ENCODE measurements at regions not wholly inside any gene's neighbourhood (a gene's known extent, or its start where the extent isn't known, plus 50 kb on each side); places are given as distances from the start of the nearest gene placed in this dataset.
A peak's percentile ranks its signal among the peaks of the same experiment; 100 is the strongest.
"Not testable (repeated sequence)": the region's sequence is repeated elsewhere in the genome, so short reads cannot be mapped to it uniquely, and the experiment has no call there.

- H3K27me3 ChIP-seq, DNase-seq, H3K4me3 ChIP-seq, FAIRE-seq, H3K4me1 ChIP-seq, H3K27ac ChIP-seq, H3K36me3 ChIP-seq, ATAC-seq, H3K9me3 ChIP-seq: not testable (repeated sequence)
- intact Hi-C loops (cut with DNase I) = loop anchor here in 1 of 3 donors (10.0 kb wide), 1 partner anchor 120 kb away; no protein-coding TSS in a partner anchor
- WGBS, 2 donors = 62 to 78% methylated on average over 3 to 4 of the region's 10 CpGs
Measured at GRCh38 chr14:105704492-105704891, 178.1 kb downstream of the TMEM121 start.

DNA sequence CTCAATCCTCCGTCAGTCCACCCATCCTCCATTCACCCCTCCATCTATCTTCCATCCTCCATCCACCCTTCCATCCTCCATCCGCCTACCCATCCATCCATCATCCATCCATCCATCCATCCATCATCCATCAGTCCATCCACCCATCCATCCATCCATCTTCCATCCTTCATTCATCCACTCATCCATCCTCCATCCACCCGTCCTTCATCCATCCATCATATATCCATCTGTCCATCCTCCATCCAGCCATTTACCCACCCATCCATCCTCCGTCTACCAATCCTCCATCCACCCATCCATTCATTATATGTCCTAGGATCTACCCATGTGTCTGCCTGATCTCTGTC lies 179.1 kb downstream of the TMEM121 start:
- H3K4me3 ChIP-seq, FAIRE-seq, H3K27ac ChIP-seq, H3K36me3 ChIP-seq, H3K4me1 ChIP-seq, H3K27me3 ChIP-seq, H3K9me3 ChIP-seq, ATAC-seq, DNase-seq: not testable (repeated sequence)
- 51 to 69% methylated on average over 4 of the region's 4 CpGs for WGBS, 2 donors
- intact Hi-C loops (cut with DNase I) = loop anchor here (5.0 to 10.0 kb wide), 2 partner anchors 118 to 121 kb away; no protein-coding TSS in a partner anchor

DNA sequence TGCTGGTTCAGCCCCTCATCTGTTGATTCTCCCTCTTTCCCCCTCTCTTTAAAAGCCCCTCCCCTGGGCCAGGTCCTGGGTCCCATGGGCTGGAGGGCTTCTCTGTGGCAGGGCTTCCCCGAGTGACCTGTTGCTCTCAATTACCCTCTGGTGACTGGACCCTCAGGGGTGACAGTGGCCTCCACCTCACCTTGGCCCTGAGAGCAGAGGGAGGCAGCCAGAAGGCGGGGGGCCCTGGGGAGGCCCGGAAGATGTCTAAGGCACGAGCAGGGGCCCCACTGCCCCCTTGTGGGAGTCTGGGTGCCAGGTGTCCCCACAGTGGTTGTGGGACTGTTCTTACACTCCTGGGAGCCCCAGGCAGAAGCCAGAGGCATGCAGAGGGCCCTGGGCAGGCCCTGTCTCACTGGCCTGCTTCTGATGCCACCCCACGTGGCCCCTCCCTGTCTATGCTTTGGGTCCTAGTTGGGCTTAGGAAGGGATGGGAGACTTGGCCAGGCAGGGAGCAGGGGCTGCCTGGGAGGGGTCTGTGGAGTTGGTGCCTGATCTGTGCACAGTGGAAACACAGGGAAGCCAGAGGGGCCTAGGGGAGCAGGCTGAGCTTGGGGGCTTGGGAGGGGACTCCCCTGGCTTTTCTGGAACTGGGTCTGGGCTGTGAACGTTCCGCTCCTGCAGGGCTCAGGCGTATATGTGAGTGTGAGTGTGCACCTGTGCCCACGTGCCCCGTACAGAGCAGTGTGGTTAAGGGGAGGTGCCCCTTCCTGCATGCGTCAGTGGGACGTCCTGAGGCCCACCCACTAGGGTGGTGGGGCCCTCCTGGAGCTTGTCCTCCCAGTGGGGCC lies 179.7 kb downstream of the TMEM121 start:
- not testable (repeated sequence) for H3K36me3 ChIP-seq, H3K27me3 ChIP-seq, H3K4me3 ChIP-seq, H3K27ac ChIP-seq, H3K9me3 ChIP-seq, H3K4me1 ChIP-seq, FAIRE-seq, ATAC-seq
- intact Hi-C loops (cut with DNase I) = loop anchor here (5.0 to 10.0 kb wide), 2 partner anchors 119 to 121 kb away; no protein-coding TSS in a partner anchor
- DNase-seq = peak in 2 of 6 donors; percentile 39 to 47
- 41 to 56% methylated on average over 10 to 11 of the region's 12 CpGs for WGBS, 2 donors

- not testable (repeated sequence) for H3K27me3 ChIP-seq, FAIRE-seq, H3K4me1 ChIP-seq, DNase-seq, H3K9me3 ChIP-seq, H3K36me3 ChIP-seq, H3K4me3 ChIP-seq, ATAC-seq, H3K27ac ChIP-seq
- intact Hi-C loops (cut with DNase I) = loop anchor here (5.0 to 10.0 kb wide), 2 partner anchors 119 to 122 kb away; no protein-coding TSS in a partner anchor
- WGBS, 2 donors = 48 to 54% methylated on average over 4 to 5 of the region's 8 CpGs
Measured at GRCh38 chr14:105706701-105707019, 180.3 kb downstream of the TMEM121 start.

GRCh38 chr14:105707099-105707498 lies 180.7 kb downstream of the TMEM121 start:
- peak in 2 of 6 donors; percentile 59 to 82 for DNase-seq
- H3K36me3 ChIP-seq, H3K4me1 ChIP-seq, FAIRE-seq, H3K4me3 ChIP-seq, ATAC-seq, H3K9me3 ChIP-seq, H3K27ac ChIP-seq, H3K27me3 ChIP-seq: not testable (repeated sequence)
- WGBS, 2 donors = 65 to 78% methylated on average over 20 to 23 of the region's 23 CpGs
- intact Hi-C loops (cut with DNase I) = loop anchor here (5.0 to 10.0 kb wide), 2 partner anchors 120 to 122 kb away; no protein-coding TSS in a partner anchor

GRCh38 chr14:105707723-105708151 lies 181.4 kb downstream of the TMEM121 start:
- peak in 1 of 6 donors; percentile 36 for DNase-seq
- WGBS, 2 donors = 65 to 77% methylated on average over 18 of the region's 18 CpGs
- not testable (repeated sequence) for FAIRE-seq

DNA sequence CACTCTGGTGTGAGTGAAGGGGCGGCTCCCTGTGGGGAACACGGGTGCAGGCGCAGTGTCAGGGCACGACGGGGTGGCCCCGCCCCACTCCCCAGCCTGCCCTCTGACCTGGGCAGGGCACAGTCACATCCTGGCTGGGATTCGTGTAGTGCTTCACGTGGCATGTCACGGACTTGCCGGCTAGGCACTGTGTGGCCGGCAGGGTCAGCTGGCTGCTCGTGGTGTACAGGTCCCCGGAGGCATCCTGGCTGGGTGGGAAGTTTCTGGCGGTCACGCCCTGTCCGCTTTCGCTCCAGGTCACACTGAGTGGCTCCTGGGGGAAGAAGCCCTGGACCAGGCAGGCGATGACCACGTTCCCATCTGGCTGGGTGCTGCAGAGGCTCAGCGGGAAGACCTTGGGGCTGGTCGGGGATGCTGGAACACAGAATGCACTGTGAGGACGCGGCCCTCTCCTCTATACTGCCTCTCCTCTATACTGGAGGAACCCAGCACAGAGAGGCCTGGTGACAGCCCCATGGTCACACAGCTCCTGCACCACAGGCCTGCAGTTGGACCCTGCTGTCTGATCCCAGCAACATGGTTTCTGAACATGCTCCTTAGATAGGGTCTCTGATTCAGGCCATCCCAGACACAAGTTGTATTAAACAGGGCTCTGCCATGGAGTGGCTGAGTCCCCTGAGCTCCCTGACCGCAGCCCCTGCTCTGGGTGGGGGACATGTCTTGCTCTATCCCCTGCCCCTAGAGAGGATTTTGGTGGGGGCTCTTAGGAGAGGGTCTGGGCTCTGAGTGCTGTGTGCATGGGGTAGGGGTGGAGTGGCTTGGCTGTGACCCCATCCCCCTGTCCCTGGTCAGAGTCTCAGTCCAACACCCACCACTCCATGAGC lies 182.1 kb downstream of the TMEM121 start:
- not testable (repeated sequence) for H3K4me1 ChIP-seq, ATAC-seq, H3K27ac ChIP-seq, H3K36me3 ChIP-seq, FAIRE-seq, H3K4me3 ChIP-seq, H3K27me3 ChIP-seq, H3K9me3 ChIP-seq
- intact Hi-C loops (cut with DNase I) = loop anchor here (5.0 to 10.0 kb wide), 2 partner anchors 121 to 124 kb away; no protein-coding TSS in a partner anchor
- WGBS, 2 donors = 72 to 85% methylated on average over 24 of the region's 24 CpGs
- peak in 1 of 6 donors; percentile 41 for DNase-seq

More at GRCh38 chr14:105707723-105708151, 181.4 kb downstream of the TMEM121 start:
- H3K9me3 ChIP-seq, H3K4me1 ChIP-seq, H3K36me3 ChIP-seq, H3K4me3 ChIP-seq, H3K27me3 ChIP-seq, ATAC-seq, H3K27ac ChIP-seq: not testable (repeated sequence)
- intact Hi-C loops (cut with DNase I) = loop anchor here (5.0 to 10.0 kb wide), 2 partner anchors 120 to 123 kb away; no protein-coding TSS in a partner anchor
